ENCODE measurements at regions not wholly inside any gene's neighbourhood (a gene's known extent, or its start where the extent isn't known, plus 50 kb on each side); places are given as distances from the start of the nearest gene placed in this dataset.

DNA sequence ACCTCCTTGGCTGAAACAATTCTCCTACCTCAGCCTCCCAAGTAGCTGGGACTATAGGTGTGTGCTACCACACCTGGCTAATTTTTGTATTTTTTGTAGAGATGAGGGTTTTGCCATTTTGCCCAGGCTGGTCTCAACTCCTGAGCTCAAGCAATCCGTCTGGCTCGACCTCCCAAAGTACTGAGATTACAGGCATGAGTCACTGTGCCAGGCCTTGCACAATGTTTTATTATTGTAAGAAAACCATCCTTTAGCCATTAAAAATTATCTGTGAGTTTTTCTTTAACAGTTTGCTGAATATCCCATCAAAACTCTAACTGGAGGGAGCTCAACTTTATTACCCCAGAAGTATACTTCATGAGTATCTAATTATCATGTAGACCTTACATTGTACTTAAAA is 900.3 kb downstream of the PCDH7 start:
- DNase-seq: no peak
- H3K36me3 ChIP-seq: no peaks in the 10 kb centered on the region
- TF ChIP-seq, protein P1, sequence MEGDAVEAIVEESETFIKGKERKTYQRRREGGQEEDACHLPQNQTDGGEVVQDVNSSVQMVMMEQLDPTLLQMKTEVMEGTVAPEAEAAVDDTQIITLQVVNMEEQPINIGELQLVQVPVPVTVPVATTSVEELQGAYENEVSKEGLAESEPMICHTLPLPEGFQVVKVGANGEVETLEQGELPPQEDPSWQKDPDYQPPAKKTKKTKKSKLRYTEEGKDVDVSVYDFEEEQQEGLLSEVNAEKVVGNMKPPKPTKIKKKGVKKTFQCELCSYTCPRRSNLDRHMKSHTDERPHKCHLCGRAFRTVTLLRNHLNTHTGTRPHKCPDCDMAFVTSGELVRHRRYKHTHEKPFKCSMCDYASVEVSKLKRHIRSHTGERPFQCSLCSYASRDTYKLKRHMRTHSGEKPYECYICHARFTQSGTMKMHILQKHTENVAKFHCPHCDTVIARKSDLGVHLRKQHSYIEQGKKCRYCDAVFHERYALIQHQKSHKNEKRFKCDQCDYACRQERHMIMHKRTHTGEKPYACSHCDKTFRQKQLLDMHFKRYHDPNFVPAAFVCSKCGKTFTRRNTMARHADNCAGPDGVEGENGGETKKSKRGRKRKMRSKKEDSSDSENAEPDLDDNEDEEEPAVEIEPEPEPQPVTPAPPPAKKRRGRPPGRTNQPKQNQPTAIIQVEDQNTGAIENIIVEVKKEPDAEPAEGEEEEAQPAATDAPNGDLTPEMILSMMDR (IDR thresholded peaks at IDR 0.05; ENCODE audit: low read depth, low read length): no peak
- no peak overlapping the region for H3K4me3 ChIP-seq (ENCODE audit: low read depth, low read length)
- no peaks in the 10 kb centered on the region for H3K27me3 ChIP-seq
- H3K9me3 ChIP-seq: no peaks in the 10 kb centered on the region
- H3K4me1 ChIP-seq: no peaks in the 10 kb centered on the region

- Histone ChIP-seq H3K27me3 (no peaks in the 10 kb centered on the region), H3K9me3 (no peaks in the 10 kb centered on the region), H3K36me3 (no peaks in the 10 kb centered on the region), H3K4me1 (no peaks in the 10 kb centered on the region), H3K4me3 (ENCODE audit: low read depth, low read length) (no peak overlapping the region)
- no peak for DNase-seq
- TF ChIP-seq, protein P1 (IDR thresholded peaks at IDR 0.05; ENCODE audit: low read depth, low read length): no peak
These were observed 925.1 kb downstream of the PCDH7 start for GRCh38 chr4:31645236-31645635.

- H3K4me3 ChIP-seq (ENCODE audit: low read depth, low read length): no peak overlapping the region
- H3K4me1 ChIP-seq: no peaks in the 10 kb centered on the region
- H3K36me3 ChIP-seq: no peaks in the 10 kb centered on the region
- no peak for DNase-seq
- no peaks in the 10 kb centered on the region for H3K27me3 ChIP-seq
- no peaks in the 10 kb centered on the region for H3K9me3 ChIP-seq
- TF ChIP-seq, protein P1 (IDR thresholded peaks at IDR 0.05; ENCODE audit: low read depth, low read length): no peak
These were observed 927.6 kb downstream of the PCDH7 start for GRCh38 chr4:31647786-31648185.

DNA sequence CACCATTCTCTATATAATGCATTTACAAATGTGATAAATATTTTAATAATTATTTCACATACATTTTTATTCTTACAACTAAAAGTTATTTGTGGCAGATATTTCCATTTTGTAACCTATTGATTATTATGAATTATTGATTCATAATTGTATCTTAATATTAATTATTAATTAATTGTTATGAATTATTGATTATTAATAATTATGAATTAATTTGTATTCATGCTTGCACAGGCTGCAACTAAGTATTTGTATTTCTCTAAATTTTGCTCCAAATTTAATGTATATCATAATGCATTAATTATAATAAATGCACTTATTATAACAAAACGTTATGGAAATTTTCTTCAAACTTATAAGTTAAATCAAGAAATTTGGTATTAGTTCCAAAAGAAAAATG is 929.7 kb downstream of the PCDH7 start:
- Histone ChIP-seq H3K9me3 (no peaks in the 10 kb centered on the region), H3K36me3 (no peaks in the 10 kb centered on the region), H3K4me3 (ENCODE audit: low read depth, low read length) (no peak overlapping the region), H3K27me3 (no peaks in the 10 kb centered on the region), H3K4me1 (no peaks in the 10 kb centered on the region)
- DNase-seq: no peak
- TF ChIP-seq, protein P1 (IDR thresholded peaks at IDR 0.05; ENCODE audit: low read depth, low read length): no peak

- Histone ChIP-seq H3K4me1 (no peaks in the 10 kb centered on the region), H3K27me3 (no peaks in the 10 kb centered on the region), H3K9me3 (no peaks in the 10 kb centered on the region), H3K36me3 (no peaks in the 10 kb centered on the region), H3K4me3 (ENCODE audit: low read depth, low read length) (no peak overlapping the region)
- DNase-seq: no peak
- TF ChIP-seq, protein P1 (IDR thresholded peaks at IDR 0.05; ENCODE audit: low read depth, low read length): no peak
These were observed 931.4 kb downstream of the PCDH7 start for GRCh38 chr4:31651541-31651940.

GRCh38 chr4:31655328-31655727 is 935.2 kb downstream of the PCDH7 start:
- no peaks in the 10 kb centered on the region for H3K4me1 ChIP-seq
- no peaks in the 10 kb centered on the region for H3K36me3 ChIP-seq
- H3K27me3 ChIP-seq: no peaks in the 10 kb centered on the region
- no peak overlapping the region for H3K4me3 ChIP-seq (ENCODE audit: low read depth, low read length)
- DNase-seq: no peak
- TF ChIP-seq, protein P1 (IDR thresholded peaks at IDR 0.05; ENCODE audit: low read depth, low read length): no peak
- no peaks in the 10 kb centered on the region for H3K9me3 ChIP-seq

Data from BE2C (cell line).